GM23338 (cell line): ENCODE measurements at regions not wholly inside any gene's neighbourhood (a gene's known extent, or its start where the extent isn't known, plus 50 kb on each side); places are given as distances from the start of the nearest gene placed in this dataset.

Source experiments
- ATAC-seq: fragments of 200-7000 bp; cut with Tn5 transposase; 3 replicates; pipeline ENCODE4 v1.9.1; 2020
- DNase-seq: peaks from one replicate; pipeline ENCODE4 v3.0.0-alpha.2; 2015; ENCODE audit warnings: low spot score
- H2AFZ ChIP-seq: fragments of 200-600 bp; sonication (generic); 2 replicates; pipeline ENCODE4 v1.8.0; 2016; ENCODE audit warnings: antibody characterized with exemption, mild to moderate bottlenecking, moderate library complexity
- H3F3A ChIP-seq: fragments of 200-600 bp; sonication (generic); replicated peaks from 2 replicates; pipeline ENCODE4 v1.8.0; 2017; ENCODE audit warnings: antibody characterized with exemption, mixed run types, low read depth
- H3K27ac ChIP-seq: fragments of 200-600 bp; sonication (generic); 2 replicates; pipeline ENCODE4 v1.6.1; 2016; ENCODE audit warnings: low read depth
- H3K27me3 ChIP-seq: fragments of 200-600 bp; sonication (generic); 2 replicates; pipeline ENCODE4 v1.8.0; 2016; ENCODE audit warnings: mild to moderate bottlenecking, mixed run types, moderate library complexity; ENCODE audit not compliant: insufficient read depth
- H3K36me3 ChIP-seq: fragments of 200-600 bp; sonication (generic); 2 replicates; pipeline ENCODE4 v1.8.0; 2016; ENCODE audit warnings: mild to moderate bottlenecking; ENCODE audit not compliant: insufficient read depth
- H3K4me1 ChIP-seq: fragments of 200-600 bp; sonication (generic); 2 replicates; pipeline ENCODE4 v1.8.0; 2016; ENCODE audit warnings: mild to moderate bottlenecking, moderate library complexity; ENCODE audit not compliant: insufficient read depth
- H3K4me2 ChIP-seq: fragments of 200-600 bp; sonication (generic); 2 replicates; pipeline ENCODE4 v1.7.1; 2017; ENCODE audit warnings: mixed run types
- H3K4me3 ChIP-seq: fragments of 200-600 bp; sonication (generic); 2 replicates; pipeline ENCODE4 v1.6.1; 2016; ENCODE audit warnings: mixed run types
- H3K79me2 ChIP-seq: fragments of 200-600 bp; sonication (generic); replicated peaks from 2 replicates; pipeline ENCODE4 v1.8.0; 2017; ENCODE audit warnings: mild to moderate bottlenecking; ENCODE audit not compliant: insufficient read depth
- H3K9me2 ChIP-seq: fragments of 200-600 bp; sonication (generic); 2 replicates; pipeline ENCODE4 v1.8.0; 2017; ENCODE audit not compliant: insufficient read depth
- H4K20me1 ChIP-seq: fragments of 200-600 bp; sonication (generic); replicated peaks from 2 replicates; pipeline ENCODE4 v1.8.0; 2017; ENCODE audit warnings: mild to moderate bottlenecking; ENCODE audit not compliant: insufficient read depth
- H3K27ac Mint-ChIP-seq: 2 replicates; pipeline ENCODE4 v1.8.0; 2020; ENCODE audit warnings: inconsistent platforms, mild to moderate bottlenecking, moderate library complexity, mixed read lengths
- H3K27me3 Mint-ChIP-seq: 3 replicates; pipeline ENCODE4 v1.8.0; 2022; ENCODE audit warnings: low read depth, mild to moderate bottlenecking, moderate library complexity, mixed read lengths, inconsistent platforms; ENCODE audit not compliant: insufficient read depth, poor library complexity
- H3K36me3 Mint-ChIP-seq: 3 replicates; pipeline ENCODE4 v1.8.0; 2021; ENCODE audit warnings: low read depth, mild to moderate bottlenecking, inconsistent platforms, moderate library complexity, mixed read lengths
- H3K4me1 Mint-ChIP-seq: 3 replicates; pipeline ENCODE4 v1.8.0; 2020; ENCODE audit warnings: mild to moderate bottlenecking, inconsistent platforms, mixed read lengths
- H3K4me3 Mint-ChIP-seq: 3 replicates; pipeline ENCODE4 v1.8.0; 2021; ENCODE audit warnings: moderate library complexity, mild to moderate bottlenecking, inconsistent platforms, mixed read lengths
- H3K9me3 Mint-ChIP-seq: 3 replicates; pipeline ENCODE4 v1.8.0; 2020; ENCODE audit warnings: moderate library complexity, mild to moderate bottlenecking, inconsistent platforms, mixed read lengths
- CREB1 ChIP-seq: fragments of 250-450 bp; sonication (Bioruptor Pico); IDR thresholded peaks from 2 replicates; pipeline ENCODE4 v1.5.0; 2020; ENCODE audit warnings: low read depth, mild to moderate bottlenecking, moderate library complexity
- EZH2 ChIP-seq: fragments of 200-600 bp; sonication (generic); IDR thresholded peaks from one replicate; pipeline ENCODE4 v1.8.0; 2017; ENCODE audit warnings: antibody characterized with exemption, mild to moderate bottlenecking, low read depth; ENCODE audit not compliant: unreplicated experiment
- EZH2phosphoT487 ChIP-seq: fragments of 200-600 bp; sonication (generic); IDR thresholded peaks from one replicate; pipeline ENCODE4 v1.8.1; 2018; ENCODE audit warnings: antibody characterized with exemption; ENCODE audit not compliant: unreplicated experiment
- JUNB ChIP-seq: IDR thresholded peaks from one replicate; pipeline ENCODE4 v1.6.1; 2016; ENCODE audit warnings: antibody characterized with exemption; ENCODE audit not compliant: unreplicated experiment
- NANOG ChIP-seq: IDR thresholded peaks from 2 replicates; pipeline ENCODE4 v1.6.1; 2016; ENCODE audit warnings: antibody characterized with exemption, borderline replicate concordance
- POLR2AphosphoS5 ChIP-seq: IDR thresholded peaks from 2 replicates; pipeline ENCODE4 v1.6.1; 2016; ENCODE audit warnings: antibody characterized with exemption, low read depth
- STAT1 ChIP-seq: IDR thresholded peaks from one replicate; pipeline ENCODE4 v1.6.1; 2016; ENCODE audit warnings: antibody characterized with exemption; ENCODE audit not compliant: unreplicated experiment
- ZNF114 ChIP-seq: fragments of 250-450 bp; sonication (Bioruptor Pico); IDR thresholded peaks from 2 replicates; pipeline ENCODE4 v1.5.0; 2020; ENCODE audit warnings: mild to moderate bottlenecking, moderate library complexity
- ZNF331 ChIP-seq: fragments of 250-450 bp; sonication (Bioruptor Pico); IDR thresholded peaks from 2 replicates; pipeline ENCODE4 v1.5.0; 2020; ENCODE audit warnings: low read depth, mild to moderate bottlenecking, moderate library complexity
- TF ChIP-seq, protein P1 (sequence below): IDR thresholded peaks from one replicate; pipeline ENCODE4 v1.6.1; 2018; ENCODE audit warnings: antibody characterized with exemption; ENCODE audit not compliant: unreplicated experiment
- TF ChIP-seq, protein P2 (sequence below), 2 experiments: fragments of 200-600 bp in 1 of 2; sonication (generic) in 1 of 2; conservative IDR thresholded peaks; 2 replicates each; pipeline versions ENCODE4 v1.5.1 to v1.6.1; 2016 to 2017; ENCODE audit warnings: antibody characterized with exemption in 2 of 2, low read depth in 2 of 2, mild to moderate bottlenecking in 2 of 2, moderate library complexity in 1 of 2
- TF ChIP-seq, protein P3 (sequence below): fragments of 250-450 bp; sonication (Bioruptor Pico); IDR thresholded peaks from 2 replicates; pipeline ENCODE4 v1.5.0; 2020; ENCODE audit warnings: mild to moderate bottlenecking, moderate library complexity
- TF ChIP-seq, protein P4 (sequence below): IDR thresholded peaks from 2 replicates; pipeline ENCODE4 v1.6.1; 2016; ENCODE audit warnings: antibody characterized with exemption

DNA sequence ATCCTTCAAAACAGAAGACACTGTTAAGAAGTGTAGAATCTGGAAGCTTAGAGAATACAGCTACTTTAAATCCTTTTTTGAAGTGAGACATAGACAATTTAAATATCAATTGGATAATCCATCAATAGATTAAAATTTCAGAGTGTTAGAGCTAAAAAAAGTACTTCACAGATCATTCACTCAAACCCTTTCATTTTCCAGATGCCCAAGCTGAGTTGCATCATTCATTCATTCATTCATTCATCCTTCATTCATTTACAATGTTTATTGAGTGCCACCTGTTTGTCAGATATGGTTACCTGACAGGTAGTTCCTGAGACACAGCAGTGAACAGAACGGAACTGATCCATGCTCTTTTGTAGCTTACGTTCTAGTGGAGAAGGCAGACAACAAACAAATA is 290.7 kb upstream of the MTPN start:
- DNase-seq, result no peak
- Histone ChIP-seq H3F3A (no peaks in the 10 kb centered on the region), H3K79me2 (no peaks in the 10 kb centered on the region), H3K9me2 (peaks cover 8% of the 10 kb centered on the region; the same call in 1 of the 2 replicates), H3K27ac (no peak overlapping the region), H2AFZ (no peak overlapping the region), H3K4me1 (no peaks in the 10 kb centered on the region), H3K4me3 (no peak overlapping the region), H3K4me2 (no peak overlapping the region), H3K36me3 (peaks cover 10% of the 10 kb centered on the region), H4K20me1 (no peaks in the 10 kb centered on the region), H3K27me3 (no peaks in the 10 kb centered on the region)
- Mint-ChIP-seq H3K27me3 (no peaks in the 10 kb centered on the region), H3K4me1 (no peaks in the 10 kb centered on the region), H3K9me3 (peaks cover 42% of the 10 kb centered on the region), H3K27ac (no peak overlapping the region), H3K4me3 (no peak overlapping the region), H3K36me3 (peaks cover 21% of the 10 kb centered on the region)
- no peak for TF ChIP-seq ZNF114
- no peak for TF ChIP-seq POLR2AphosphoS5
- no peak for TF ChIP-seq ZNF331
- no peak for TF ChIP-seq EZH2
- TF ChIP-seq, protein P1, sequence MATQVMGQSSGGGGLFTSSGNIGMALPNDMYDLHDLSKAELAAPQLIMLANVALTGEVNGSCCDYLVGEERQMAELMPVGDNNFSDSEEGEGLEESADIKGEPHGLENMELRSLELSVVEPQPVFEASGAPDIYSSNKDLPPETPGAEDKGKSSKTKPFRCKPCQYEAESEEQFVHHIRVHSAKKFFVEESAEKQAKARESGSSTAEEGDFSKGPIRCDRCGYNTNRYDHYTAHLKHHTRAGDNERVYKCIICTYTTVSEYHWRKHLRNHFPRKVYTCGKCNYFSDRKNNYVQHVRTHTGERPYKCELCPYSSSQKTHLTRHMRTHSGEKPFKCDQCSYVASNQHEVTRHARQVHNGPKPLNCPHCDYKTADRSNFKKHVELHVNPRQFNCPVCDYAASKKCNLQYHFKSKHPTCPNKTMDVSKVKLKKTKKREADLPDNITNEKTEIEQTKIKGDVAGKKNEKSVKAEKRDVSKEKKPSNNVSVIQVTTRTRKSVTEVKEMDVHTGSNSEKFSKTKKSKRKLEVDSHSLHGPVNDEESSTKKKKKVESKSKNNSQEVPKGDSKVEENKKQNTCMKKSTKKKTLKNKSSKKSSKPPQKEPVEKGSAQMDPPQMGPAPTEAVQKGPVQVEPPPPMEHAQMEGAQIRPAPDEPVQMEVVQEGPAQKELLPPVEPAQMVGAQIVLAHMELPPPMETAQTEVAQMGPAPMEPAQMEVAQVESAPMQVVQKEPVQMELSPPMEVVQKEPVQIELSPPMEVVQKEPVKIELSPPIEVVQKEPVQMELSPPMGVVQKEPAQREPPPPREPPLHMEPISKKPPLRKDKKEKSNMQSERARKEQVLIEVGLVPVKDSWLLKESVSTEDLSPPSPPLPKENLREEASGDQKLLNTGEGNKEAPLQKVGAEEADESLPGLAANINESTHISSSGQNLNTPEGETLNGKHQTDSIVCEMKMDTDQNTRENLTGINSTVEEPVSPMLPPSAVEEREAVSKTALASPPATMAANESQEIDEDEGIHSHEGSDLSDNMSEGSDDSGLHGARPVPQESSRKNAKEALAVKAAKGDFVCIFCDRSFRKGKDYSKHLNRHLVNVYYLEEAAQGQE, result no peak
- TF ChIP-seq, protein P2, sequence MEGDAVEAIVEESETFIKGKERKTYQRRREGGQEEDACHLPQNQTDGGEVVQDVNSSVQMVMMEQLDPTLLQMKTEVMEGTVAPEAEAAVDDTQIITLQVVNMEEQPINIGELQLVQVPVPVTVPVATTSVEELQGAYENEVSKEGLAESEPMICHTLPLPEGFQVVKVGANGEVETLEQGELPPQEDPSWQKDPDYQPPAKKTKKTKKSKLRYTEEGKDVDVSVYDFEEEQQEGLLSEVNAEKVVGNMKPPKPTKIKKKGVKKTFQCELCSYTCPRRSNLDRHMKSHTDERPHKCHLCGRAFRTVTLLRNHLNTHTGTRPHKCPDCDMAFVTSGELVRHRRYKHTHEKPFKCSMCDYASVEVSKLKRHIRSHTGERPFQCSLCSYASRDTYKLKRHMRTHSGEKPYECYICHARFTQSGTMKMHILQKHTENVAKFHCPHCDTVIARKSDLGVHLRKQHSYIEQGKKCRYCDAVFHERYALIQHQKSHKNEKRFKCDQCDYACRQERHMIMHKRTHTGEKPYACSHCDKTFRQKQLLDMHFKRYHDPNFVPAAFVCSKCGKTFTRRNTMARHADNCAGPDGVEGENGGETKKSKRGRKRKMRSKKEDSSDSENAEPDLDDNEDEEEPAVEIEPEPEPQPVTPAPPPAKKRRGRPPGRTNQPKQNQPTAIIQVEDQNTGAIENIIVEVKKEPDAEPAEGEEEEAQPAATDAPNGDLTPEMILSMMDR (conservative IDR thresholded peaks at IDR 0.05; ENCODE audit: low read depth in 2 of 2), result no peak
- no peak for TF ChIP-seq CREB1 (CRISPR knock-in tag)
- TF ChIP-seq EZH2phosphoT487, result no peak
- no peak for TF ChIP-seq NANOG
- TF ChIP-seq, protein P3, sequence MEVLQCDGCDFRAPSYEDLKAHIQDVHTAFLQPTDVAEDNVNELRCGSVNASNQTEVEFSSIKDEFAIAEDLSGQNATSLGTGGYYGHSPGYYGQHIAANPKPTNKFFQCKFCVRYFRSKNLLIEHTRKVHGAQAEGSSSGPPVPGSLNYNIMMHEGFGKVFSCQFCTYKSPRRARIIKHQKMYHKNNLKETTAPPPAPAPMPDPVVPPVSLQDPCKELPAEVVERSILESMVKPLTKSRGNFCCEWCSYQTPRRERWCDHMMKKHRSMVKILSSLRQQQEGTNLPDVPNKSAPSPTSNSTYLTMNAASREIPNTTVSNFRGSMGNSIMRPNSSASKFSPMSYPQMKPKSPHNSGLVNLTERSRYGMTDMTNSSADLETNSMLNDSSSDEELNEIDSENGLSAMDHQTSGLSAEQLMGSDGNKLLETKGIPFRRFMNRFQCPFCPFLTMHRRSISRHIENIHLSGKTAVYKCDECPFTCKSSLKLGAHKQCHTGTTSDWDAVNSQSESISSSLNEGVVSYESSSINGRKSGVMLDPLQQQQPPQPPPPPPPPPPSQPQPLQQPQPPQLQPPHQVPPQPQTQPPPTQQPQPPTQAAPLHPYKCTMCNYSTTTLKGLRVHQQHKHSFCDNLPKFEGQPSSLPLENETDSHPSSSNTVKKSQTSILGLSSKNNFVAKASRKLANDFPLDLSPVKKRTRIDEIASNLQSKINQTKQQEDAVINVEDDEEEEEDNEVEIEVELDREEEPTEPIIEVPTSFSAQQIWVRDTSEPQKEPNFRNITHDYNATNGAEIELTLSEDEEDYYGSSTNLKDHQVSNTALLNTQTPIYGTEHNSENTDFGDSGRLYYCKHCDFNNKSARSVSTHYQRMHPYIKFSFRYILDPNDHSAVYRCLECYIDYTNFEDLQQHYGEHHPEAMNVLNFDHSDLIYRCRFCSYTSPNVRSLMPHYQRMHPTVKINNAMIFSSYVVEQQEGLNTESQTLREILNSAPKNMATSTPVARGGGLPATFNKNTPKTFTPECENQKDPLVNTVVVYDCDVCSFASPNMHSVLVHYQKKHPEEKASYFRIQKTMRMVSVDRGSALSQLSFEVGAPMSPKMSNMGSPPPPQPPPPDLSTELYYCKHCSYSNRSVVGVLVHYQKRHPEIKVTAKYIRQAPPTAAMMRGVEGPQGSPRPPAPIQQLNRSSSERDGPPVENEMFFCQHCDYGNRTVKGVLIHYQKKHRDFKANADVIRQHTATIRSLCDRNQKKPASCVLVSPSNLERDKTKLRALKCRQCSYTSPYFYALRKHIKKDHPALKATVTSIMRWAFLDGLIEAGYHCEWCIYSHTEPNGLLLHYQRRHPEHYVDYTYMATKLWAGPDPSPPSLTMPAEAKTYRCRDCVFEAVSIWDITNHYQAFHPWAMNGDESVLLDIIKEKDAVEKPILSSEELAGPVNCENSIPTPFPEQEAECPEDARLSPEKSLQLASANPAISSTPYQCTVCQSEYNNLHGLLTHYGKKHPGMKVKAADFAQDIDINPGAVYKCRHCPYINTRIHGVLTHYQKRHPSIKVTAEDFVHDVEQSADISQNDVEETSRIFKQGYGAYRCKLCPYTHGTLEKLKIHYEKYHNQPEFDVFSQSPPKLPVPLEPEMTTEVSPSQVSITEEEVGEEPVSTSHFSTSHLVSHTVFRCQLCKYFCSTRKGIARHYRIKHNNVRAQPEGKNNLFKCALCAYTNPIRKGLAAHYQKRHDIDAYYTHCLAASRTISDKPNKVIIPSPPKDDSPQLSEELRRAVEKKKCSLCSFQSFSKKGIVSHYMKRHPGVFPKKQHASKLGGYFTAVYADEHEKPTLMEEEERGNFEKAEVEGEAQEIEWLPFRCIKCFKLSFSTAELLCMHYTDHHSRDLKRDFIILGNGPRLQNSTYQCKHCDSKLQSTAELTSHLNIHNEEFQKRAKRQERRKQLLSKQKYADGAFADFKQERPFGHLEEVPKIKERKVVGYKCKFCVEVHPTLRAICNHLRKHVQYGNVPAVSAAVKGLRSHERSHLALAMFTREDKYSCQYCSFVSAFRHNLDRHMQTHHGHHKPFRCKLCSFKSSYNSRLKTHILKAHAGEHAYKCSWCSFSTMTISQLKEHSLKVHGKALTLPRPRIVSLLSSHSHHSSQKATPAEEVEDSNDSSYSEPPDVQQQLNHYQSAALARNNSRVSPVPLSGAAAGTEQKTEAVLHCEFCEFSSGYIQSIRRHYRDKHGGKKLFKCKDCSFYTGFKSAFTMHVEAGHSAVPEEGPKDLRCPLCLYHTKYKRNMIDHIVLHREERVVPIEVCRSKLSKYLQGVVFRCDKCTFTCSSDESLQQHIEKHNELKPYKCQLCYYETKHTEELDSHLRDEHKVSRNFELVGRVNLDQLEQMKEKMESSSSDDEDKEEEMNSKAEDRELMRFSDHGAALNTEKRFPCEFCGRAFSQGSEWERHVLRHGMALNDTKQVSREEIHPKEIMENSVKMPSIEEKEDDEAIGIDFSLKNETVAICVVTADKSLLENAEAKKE (CRISPR knock-in tag), result no peak
- TF ChIP-seq STAT1, result no peak
- no peak for TF ChIP-seq JUNB
- TF ChIP-seq, protein P4, sequence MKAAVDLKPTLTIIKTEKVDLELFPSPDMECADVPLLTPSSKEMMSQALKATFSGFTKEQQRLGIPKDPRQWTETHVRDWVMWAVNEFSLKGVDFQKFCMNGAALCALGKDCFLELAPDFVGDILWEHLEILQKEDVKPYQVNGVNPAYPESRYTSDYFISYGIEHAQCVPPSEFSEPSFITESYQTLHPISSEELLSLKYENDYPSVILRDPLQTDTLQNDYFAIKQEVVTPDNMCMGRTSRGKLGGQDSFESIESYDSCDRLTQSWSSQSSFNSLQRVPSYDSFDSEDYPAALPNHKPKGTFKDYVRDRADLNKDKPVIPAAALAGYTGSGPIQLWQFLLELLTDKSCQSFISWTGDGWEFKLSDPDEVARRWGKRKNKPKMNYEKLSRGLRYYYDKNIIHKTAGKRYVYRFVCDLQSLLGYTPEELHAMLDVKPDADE, result no peak
- no peak for ATAC-seq
